ENCODE measurements at regions not wholly inside any gene's neighbourhood (a gene's known extent, or its start where the extent isn't known, plus 50 kb on each side); places are given as distances from the start of the nearest gene placed in this dataset.

DNA sequence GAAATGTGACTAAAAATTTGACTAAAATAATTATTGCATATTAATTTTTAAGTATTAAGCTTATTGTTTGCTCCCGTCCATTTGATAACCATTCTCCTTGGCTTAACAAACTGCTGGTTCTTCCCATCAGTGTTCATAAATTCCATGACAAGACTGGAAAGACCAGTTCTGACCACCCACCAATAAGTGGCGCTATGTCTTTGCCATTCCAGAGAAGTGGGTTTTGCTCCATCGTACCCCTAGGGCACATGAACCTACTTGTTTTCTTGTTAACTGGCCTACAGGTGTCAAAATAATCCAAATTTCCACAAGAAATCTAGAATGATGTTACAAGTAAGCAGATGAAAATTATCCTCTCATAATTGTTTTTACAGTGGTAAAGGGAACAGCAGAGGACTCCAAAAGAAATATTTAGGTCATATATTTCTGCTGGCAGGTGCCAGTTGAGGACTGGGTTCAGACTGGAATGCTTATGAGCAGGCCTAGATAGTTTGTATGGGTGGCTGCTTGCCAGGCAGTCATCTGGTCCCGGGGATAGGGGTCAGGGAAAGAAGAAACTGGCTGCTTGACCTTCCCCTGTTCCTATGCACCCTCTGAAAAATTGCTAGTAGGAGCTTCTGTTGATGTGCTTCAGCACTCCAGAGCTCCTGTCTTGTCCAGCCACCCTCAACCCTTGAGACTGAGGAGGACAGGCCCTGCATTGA lies 283.1 kb upstream of the ADAMTSL1 start:
- Histone ChIP-seq H2AFZ (ENCODE audit: low read depth, low read length, severe bottlenecking) (no peak overlapping the region), H3K4me2 (ENCODE audit: low read depth, low read length, poor library complexity, severe bottlenecking) (no peak overlapping the region), H3K9ac (ENCODE audit: low read length) (no peak overlapping the region), H3K27me3 (ENCODE audit: low read length) (no peaks in the 10 kb centered on the region), H3K9me3 (ENCODE audit: insufficient read depth, low read length) (no peaks in the 10 kb centered on the region), H3K27ac (ENCODE audit: low read depth, low read length) (no peak overlapping the region), H3K9me2 (replicated peaks; ENCODE audit: insufficient read depth, low read length) (no peaks in the 10 kb centered on the region), H3K36me3 (ENCODE audit: low read length) (no peaks in the 10 kb centered on the region), H3K4me3 (ENCODE audit: insufficient read depth, low read length, poor library complexity, severe bottlenecking) (no peak overlapping the region), H3F3A (ENCODE audit: insufficient read depth) (no peaks in the 10 kb centered on the region), H4K20me1 (ENCODE audit: low read depth, low read length) (no peaks in the 10 kb centered on the region), H3K79me2 (ENCODE audit: insufficient read depth, low read length) (no peaks in the 10 kb centered on the region)
- TF ChIP-seq, protein P1, sequence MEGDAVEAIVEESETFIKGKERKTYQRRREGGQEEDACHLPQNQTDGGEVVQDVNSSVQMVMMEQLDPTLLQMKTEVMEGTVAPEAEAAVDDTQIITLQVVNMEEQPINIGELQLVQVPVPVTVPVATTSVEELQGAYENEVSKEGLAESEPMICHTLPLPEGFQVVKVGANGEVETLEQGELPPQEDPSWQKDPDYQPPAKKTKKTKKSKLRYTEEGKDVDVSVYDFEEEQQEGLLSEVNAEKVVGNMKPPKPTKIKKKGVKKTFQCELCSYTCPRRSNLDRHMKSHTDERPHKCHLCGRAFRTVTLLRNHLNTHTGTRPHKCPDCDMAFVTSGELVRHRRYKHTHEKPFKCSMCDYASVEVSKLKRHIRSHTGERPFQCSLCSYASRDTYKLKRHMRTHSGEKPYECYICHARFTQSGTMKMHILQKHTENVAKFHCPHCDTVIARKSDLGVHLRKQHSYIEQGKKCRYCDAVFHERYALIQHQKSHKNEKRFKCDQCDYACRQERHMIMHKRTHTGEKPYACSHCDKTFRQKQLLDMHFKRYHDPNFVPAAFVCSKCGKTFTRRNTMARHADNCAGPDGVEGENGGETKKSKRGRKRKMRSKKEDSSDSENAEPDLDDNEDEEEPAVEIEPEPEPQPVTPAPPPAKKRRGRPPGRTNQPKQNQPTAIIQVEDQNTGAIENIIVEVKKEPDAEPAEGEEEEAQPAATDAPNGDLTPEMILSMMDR (IDR thresholded peaks at IDR 0.05; ENCODE audit: insufficient read depth, low read length, poor library complexity, severe bottlenecking), result no peak
- TF ChIP-seq EZH2phosphoT487 (conservative IDR thresholded peaks at IDR 0.05; ENCODE audit: low read length), result no peak

DNA sequence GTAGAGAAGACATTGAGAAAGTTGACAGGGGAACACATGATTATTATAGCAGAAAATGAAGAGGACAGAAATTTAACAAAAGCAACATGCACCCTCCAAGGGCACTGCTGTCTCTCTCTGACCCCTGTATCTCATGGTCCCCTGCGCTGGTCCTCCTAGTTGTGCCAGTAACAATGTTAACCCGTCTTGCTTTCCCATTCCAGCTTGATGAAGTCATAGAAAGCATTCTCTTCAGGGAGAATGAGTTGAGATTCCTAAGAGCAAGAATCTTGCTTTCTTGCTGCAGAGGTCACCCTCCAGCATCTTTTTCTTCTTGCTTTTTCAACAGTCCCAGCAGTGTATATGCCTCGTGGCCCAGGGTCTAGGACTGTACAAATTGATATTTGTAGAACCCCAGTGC lies 279.6 kb upstream of the ADAMTSL1 start:
- Histone ChIP-seq H3K4me3 (ENCODE audit: insufficient read depth, low read length, poor library complexity, severe bottlenecking) (no peak overlapping the region), H3K79me2 (ENCODE audit: insufficient read depth, low read length) (no peaks in the 10 kb centered on the region), H3K36me3 (ENCODE audit: low read length) (no peaks in the 10 kb centered on the region), H2AFZ (ENCODE audit: low read depth, low read length, severe bottlenecking) (no peak overlapping the region), H3K27me3 (ENCODE audit: low read length) (no peaks in the 10 kb centered on the region), H3K27ac (ENCODE audit: low read depth, low read length) (no peak overlapping the region), H3K4me2 (ENCODE audit: low read depth, low read length, poor library complexity, severe bottlenecking) (no peak overlapping the region), H3K9ac (ENCODE audit: low read length) (no peak overlapping the region), H4K20me1 (ENCODE audit: low read depth, low read length) (no peaks in the 10 kb centered on the region), H3K9me2 (replicated peaks; ENCODE audit: insufficient read depth, low read length) (no peaks in the 10 kb centered on the region), H3K9me3 (ENCODE audit: insufficient read depth, low read length) (no peaks in the 10 kb centered on the region), H3F3A (ENCODE audit: insufficient read depth) (no peaks in the 10 kb centered on the region)
- no peak for TF ChIP-seq EZH2phosphoT487 (conservative IDR thresholded peaks at IDR 0.05; ENCODE audit: low read length)
- TF ChIP-seq, protein P1 (IDR thresholded peaks at IDR 0.05; ENCODE audit: insufficient read depth, low read length, poor library complexity, severe bottlenecking), result no peak

DNA sequence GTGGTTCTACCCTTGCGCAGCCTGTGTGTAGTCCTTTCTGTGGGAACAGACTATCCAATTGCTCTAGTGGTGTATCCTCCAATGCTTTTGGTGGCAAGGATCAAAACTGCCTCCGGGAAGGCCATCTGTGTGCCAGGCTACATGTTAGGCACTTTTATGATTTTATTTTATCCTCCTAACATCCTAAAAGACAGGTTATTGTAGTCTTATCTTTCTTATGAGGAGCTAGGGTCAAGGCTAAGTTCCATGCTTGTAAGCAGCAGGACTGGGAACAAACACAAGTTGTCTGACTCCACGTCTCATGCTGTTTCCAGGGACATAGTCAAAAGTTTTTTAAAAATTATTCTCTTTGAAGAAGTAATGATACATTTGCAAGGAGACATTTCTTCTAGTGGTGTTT lies 278.7 kb upstream of the ADAMTSL1 start:
- Histone ChIP-seq H3K79me2 (ENCODE audit: insufficient read depth, low read length) (no peaks in the 10 kb centered on the region), H3K27ac (ENCODE audit: low read depth, low read length) (no peak overlapping the region), H3K9me2 (replicated peaks; ENCODE audit: insufficient read depth, low read length) (no peaks in the 10 kb centered on the region), H3K4me2 (ENCODE audit: low read depth, low read length, poor library complexity, severe bottlenecking) (no peak overlapping the region), H3K36me3 (ENCODE audit: low read length) (no peaks in the 10 kb centered on the region), H3F3A (ENCODE audit: insufficient read depth) (no peaks in the 10 kb centered on the region), H4K20me1 (ENCODE audit: low read depth, low read length) (no peaks in the 10 kb centered on the region), H3K4me3 (ENCODE audit: insufficient read depth, low read length, poor library complexity, severe bottlenecking) (no peak overlapping the region), H3K9ac (ENCODE audit: low read length) (no peak overlapping the region), H2AFZ (ENCODE audit: low read depth, low read length, severe bottlenecking) (no peak overlapping the region), H3K27me3 (ENCODE audit: low read length) (no peaks in the 10 kb centered on the region), H3K9me3 (ENCODE audit: insufficient read depth, low read length) (no peaks in the 10 kb centered on the region)
- no peak for TF ChIP-seq EZH2phosphoT487 (conservative IDR thresholded peaks at IDR 0.05; ENCODE audit: low read length)
- TF ChIP-seq, protein P1 (IDR thresholded peaks at IDR 0.05; ENCODE audit: insufficient read depth, low read length, poor library complexity, severe bottlenecking), result no peak

Measured in SU-DHL-6 (cell line).